IPS-18c (cell line): ENCODE measurements at regions not wholly inside any gene's neighbourhood (a gene's known extent, or its start where the extent isn't known, plus 50 kb on each side); places are given as distances from the start of the nearest gene placed in this dataset.

ENCODE experiments used
- H3K4me3 ChIP-seq: 2 replicates; pipeline ENCODE4 v1.7.0; 2013; ENCODE audit warnings: low read depth, mild to moderate bottlenecking, low read length, moderate library complexity; ENCODE audit not compliant: insufficient read depth
- H3K9me3 ChIP-seq: one replicate; pipeline ENCODE4 v1.6.1; 2013; ENCODE audit warnings: mild to moderate bottlenecking, low read length, moderate library complexity; ENCODE audit not compliant: control insufficient read depth, insufficient read depth

- Histone ChIP-seq H3K9me3 (no peaks in the 10 kb centered on the region), H3K4me3 (no peak overlapping the region)
These were observed 279.1 kb upstream of the RAG2 start for GRCh38 chr11:36877149-36877548.

GRCh38 chr11:36876266-36876665, 278.2 kb upstream of the RAG2 start:
- Histone ChIP-seq H3K4me3 (no peak overlapping the region), H3K9me3 (no peaks in the 10 kb centered on the region)

DNA sequence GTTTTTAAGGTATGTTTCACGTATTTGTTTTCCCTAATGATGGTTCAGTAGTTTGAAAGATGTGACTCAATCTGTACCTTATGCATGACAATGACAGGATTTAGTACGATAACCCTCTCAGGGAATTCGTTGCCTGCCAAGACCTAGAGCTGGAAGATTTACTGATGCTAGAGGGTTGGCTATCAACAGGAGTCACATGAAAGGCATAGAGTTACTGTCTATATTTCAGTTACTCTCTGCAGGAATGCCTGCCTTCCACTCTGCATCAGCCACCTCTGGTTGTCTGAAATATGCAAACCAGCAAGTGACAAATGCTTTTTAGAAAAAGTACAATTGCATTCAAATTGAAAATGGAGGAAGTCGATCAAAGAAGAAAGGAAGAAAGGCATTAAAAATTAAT, 276.3 kb upstream of the RAG2 start:
- no peak overlapping the region for H3K4me3 ChIP-seq
- no peaks in the 10 kb centered on the region for H3K9me3 ChIP-seq

DNA sequence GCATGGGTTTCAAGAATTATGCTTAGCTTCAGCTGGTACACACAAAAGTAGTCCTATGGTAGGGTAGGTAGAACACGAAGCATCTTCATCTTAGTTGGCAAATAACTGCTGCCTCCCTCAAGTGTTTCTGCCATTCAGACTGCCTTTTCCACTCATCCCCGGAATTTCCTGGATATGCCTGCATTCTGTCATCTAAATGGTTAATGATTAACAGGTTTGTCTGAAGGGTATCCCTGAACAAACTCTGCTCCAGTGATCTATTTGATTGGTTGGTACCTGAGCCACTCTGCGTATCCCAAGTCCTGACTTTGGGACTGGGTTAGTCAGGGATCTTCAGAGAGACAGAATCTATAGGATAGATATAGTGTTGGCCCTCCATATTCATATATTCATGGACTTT, 272.3 kb upstream of the RAG2 start:
- Histone ChIP-seq H3K9me3 (no peaks in the 10 kb centered on the region), H3K4me3 (no peak overlapping the region)

DNA sequence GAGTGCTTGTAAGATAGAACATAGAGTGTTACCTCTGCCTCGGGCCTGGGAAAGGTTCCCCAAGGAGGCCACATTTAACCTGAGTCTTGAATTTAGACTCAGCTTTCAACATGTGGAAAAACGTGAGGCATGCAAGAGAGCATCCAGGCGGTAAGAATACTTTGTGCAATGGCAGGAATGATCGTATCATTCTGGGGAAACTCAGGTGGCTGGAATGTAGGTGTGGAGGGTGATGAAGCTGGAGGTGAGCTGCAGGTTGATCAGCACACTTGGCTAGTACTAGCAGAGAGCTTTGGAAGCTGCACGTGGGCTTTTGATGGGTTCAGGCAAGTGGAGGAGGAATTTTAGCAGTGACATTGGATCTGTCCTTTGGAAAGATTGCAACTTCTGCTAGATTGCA, 270.3 kb upstream of the RAG2 start:
- Histone ChIP-seq H3K9me3 (no peaks in the 10 kb centered on the region), H3K4me3 (no peak overlapping the region)

DNA sequence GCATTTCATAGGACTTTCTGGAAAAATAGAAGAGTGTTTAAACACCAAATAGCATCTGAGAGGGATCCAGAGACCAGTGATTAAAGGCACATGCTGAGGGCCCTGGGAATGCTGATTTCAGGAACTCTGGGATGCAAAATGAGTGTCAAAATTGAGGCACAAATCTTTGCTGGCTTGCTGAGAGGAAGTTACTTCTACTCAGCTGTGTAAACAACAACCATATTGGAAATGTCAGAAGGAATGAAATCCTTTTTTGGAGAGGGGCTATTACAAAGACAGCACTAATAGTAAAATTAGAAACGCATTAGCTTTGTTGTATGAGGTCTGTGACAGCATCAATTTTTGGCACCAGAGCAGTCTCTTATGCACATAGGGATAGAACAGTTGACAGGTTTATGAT, 267.8 kb upstream of the RAG2 start:
- Histone ChIP-seq H3K9me3 (no peaks in the 10 kb centered on the region), H3K4me3 (no peak overlapping the region)

GRCh38 chr11:36854875-36855274, 256.8 kb upstream of the RAG2 start:
- no peak overlapping the region for H3K4me3 ChIP-seq
- peaks cover 2% of the 10 kb centered on the region for H3K9me3 ChIP-seq

GRCh38 chr11:36848660-36849059, 250.6 kb upstream of the RAG2 start:
- H3K9me3 ChIP-seq = no peaks in the 10 kb centered on the region
- no peak overlapping the region for H3K4me3 ChIP-seq

GRCh38 chr11:36840378-36840777, 242.3 kb upstream of the RAG2 start:
- Histone ChIP-seq H3K4me3 (no peak overlapping the region), H3K9me3 (no peaks in the 10 kb centered on the region)

DNA sequence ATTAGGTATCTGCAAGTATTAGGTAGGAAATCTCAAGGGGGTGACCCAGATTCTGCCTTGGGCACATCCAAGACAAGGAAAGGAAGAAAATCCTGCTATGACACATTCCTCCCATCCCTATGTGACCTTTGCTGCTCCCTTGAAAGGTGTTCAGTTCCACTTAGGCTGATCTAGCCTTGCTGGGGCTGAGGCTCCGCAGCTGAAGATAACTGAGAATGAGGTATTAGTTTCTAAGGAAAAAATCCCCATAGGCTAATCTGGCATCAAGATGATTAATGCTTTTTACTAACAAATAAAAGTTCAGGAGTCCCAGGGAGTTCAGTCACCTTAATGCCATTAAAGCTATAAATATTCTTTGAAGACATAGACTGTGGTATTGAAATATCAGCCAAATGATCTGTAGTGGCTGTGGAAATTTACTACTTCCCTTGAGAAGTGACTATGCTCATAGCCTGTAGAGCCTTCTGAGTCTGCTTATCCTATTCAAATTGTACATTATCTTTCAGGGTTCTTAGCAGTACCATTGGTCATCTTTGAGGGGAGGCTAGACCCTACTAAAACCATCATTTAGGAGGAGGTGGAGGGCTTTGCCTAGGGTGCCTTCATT, 239.9 kb upstream of the RAG2 start:
- Histone ChIP-seq H3K9me3 (no peaks in the 10 kb centered on the region), H3K4me3 (no peak overlapping the region)

GRCh38 chr11:36825251-36825650, 227.2 kb upstream of the RAG2 start:
- Histone ChIP-seq H3K4me3 (no peak overlapping the region), H3K9me3 (no peaks in the 10 kb centered on the region)

GRCh38 chr11:36824349-36824748, 226.3 kb upstream of the RAG2 start:
- no peak overlapping the region for H3K4me3 ChIP-seq
- H3K9me3 ChIP-seq = no peaks in the 10 kb centered on the region

DNA sequence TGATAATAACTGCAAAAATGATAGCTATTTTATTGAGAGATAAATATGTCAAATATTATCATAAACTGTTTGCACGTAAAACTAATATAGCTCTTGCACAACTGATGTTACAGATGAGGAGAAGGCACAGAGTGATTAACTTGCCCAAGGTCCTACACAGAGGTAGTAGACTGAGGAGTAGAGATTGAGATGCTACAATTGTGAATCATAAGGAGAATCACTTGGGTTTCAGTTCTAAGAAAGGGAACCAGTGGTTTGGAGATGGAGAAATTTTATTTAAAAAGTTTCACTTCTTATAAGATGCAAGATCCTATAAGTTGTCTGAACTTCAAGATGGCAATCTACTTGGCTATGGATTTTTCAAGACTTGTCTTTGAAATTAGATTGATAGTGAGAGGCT, 224.8 kb upstream of the RAG2 start:
- no peak overlapping the region for H3K4me3 ChIP-seq

DNA sequence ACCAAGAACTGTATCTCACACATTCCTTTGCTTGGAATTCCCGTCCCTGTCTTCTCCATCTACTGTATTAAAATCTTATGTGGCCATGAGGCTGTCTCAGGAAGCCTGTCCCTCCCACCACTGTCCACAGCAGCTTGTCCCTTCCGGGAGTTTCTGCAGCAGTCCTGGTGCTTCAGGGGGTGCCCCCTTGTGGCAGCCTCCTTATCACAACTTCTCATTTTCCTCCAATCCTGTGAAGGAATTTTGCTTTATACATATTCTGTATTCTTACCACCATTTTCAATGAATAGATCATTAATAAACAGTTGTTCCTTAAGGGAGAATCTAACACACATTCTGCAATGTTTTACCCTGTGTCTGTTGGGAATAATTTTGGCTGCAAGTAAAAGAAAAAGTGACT, 220.4 kb upstream of the RAG2 start:
- Histone ChIP-seq H3K9me3 (no peaks in the 10 kb centered on the region), H3K4me3 (no peak overlapping the region)

More for the DNA sequence above, 224.8 kb upstream of the RAG2 start:
- no peaks in the 10 kb centered on the region for H3K9me3 ChIP-seq

GRCh38 chr11:36817336-36817965, 219.4 kb upstream of the RAG2 start:
- no peak overlapping the region for H3K4me3 ChIP-seq
- no peaks in the 10 kb centered on the region for H3K9me3 ChIP-seq

GRCh38 chr11:36809303-36809702, 211.3 kb upstream of the RAG2 start:
- H3K4me3 ChIP-seq = no peak overlapping the region
- no peaks in the 10 kb centered on the region for H3K9me3 ChIP-seq

- H3K9me3 ChIP-seq = no peaks in the 10 kb centered on the region
- no peak overlapping the region for H3K4me3 ChIP-seq
These were observed 209.8 kb upstream of the RAG2 start for GRCh38 chr11:36807871-36808270.

DNA sequence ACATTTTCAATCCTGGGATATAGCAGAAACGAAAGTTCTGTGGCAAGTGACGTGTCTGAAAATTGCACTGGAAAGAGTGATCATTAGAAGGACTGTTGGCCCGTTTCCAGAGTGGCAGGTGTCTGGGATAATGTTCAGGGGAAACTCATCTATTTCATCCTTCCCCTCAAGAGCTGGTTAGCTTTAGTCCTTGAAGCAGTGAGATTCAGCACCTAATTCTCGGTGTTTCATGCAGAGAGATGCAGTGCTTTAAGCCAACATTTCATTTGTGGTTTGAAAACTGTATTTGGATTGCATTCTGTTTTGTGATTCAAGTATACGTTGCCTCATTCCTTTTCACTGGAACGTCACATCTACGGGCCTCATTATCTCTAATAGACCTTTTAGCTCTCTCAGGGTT, 205.0 kb upstream of the RAG2 start:
- Histone ChIP-seq H3K4me3 (no peak overlapping the region), H3K9me3 (no peaks in the 10 kb centered on the region)
